IPS DF 6.9 (cell line): ENCODE measurements at regions not wholly inside any gene's neighbourhood (a gene's known extent, or its start where the extent isn't known, plus 50 kb on each side); places are given as distances from the start of the nearest gene placed in this dataset.
"Not testable (repeated sequence)": the region's sequence is repeated elsewhere in the genome, so short reads cannot be mapped to it uniquely, and the experiment has no call there.

Experiments
- DNase-seq: peaks from one replicate; pipeline ENCODE4 v3.0.0-alpha.2; 2013; ENCODE audit warnings: low read depth, low spot score
- H3K27ac ChIP-seq: one replicate; pipeline ENCODE4 v1.5.1; 2013; ENCODE audit warnings: low read length, control low read depth
- H3K27me3 ChIP-seq: 2 replicates; pipeline ENCODE4 v1.6.1; 2013; ENCODE audit warnings: mild to moderate bottlenecking, low read length; ENCODE audit not compliant: control insufficient read depth, insufficient read depth
- H3K36me3 ChIP-seq: 2 replicates; pipeline ENCODE4 v1.6.1; 2013; ENCODE audit warnings: low read length; ENCODE audit not compliant: control insufficient read depth, insufficient read depth
- H3K4me1 ChIP-seq: 2 replicates; pipeline ENCODE4 v1.6.1; 2013; ENCODE audit warnings: low read length; ENCODE audit not compliant: control insufficient read depth, insufficient read depth
- H3K4me3 ChIP-seq: 2 replicates; pipeline ENCODE4 v1.5.1; 2013; ENCODE audit warnings: mild to moderate bottlenecking, low read length
- H3K9me3 ChIP-seq: 2 replicates; pipeline ENCODE4 v1.6.1; 2013; ENCODE audit warnings: low read length, inconsistent platforms; ENCODE audit not compliant: control insufficient read depth, insufficient read depth
- WGBS: extraction: QIAGEN DNeasy Blood & Tissue Kit; methylation state at CpG from one replicate; pipeline ENCODE4 v1.1.7; 2013; ENCODE audit warnings: mixed read lengths, missing lambda C conversion rate; ENCODE audit not compliant: insufficient read length, insufficient coverage; 5-methylcytosine and 5-hydroxymethylcytosine counted together

DNA sequence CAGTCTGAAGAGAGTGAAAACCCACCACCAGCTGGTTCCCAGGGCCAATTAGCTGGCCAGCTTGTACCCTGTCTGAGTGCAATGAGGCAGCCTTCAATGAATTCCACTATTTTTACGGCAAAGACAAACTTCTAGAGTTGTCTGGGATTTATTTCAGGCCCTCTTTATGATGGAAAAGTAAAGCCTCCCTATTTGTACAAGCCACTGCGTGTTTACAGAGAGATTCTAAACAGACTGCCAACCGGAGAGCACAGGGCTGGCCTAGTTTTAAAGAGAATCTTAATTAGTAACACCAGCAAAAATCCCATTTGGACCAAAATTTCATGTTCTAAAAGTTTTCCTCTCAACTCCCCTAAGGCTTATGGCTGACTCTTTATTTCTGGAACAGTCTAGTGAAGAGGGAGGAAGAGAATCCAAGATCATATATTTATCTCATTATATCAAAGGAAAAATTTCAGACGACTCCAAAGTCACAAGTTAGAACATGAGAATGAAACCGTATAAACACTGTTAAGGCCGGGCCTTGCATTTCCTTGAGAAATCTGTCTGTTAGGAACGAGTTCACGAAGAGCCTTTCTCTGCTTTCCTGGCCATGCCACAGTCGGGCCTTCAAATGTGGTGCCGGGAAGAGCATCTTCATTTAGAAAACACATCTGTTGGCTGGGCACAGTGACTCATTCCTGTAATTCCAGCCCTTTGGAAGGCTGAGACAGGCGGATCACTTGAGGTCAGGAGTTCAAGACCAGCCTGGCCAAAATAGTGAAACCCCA lies 724.6 kb upstream of the NRP1 start:
- Histone ChIP-seq H3K27me3 (no peaks in the 10 kb centered on the region), H3K9me3 (no peaks in the 10 kb centered on the region; the same call in 1 of the 2 replicates), H3K4me1 (no peaks in the 10 kb centered on the region), H3K4me3 (no peak overlapping the region), H3K27ac (no peak overlapping the region), H3K36me3 (no peaks in the 10 kb centered on the region)
- WGBS: no CpG with 5 or more reads among the region's 11 CpGs
- DNase-seq: no peak

DNA sequence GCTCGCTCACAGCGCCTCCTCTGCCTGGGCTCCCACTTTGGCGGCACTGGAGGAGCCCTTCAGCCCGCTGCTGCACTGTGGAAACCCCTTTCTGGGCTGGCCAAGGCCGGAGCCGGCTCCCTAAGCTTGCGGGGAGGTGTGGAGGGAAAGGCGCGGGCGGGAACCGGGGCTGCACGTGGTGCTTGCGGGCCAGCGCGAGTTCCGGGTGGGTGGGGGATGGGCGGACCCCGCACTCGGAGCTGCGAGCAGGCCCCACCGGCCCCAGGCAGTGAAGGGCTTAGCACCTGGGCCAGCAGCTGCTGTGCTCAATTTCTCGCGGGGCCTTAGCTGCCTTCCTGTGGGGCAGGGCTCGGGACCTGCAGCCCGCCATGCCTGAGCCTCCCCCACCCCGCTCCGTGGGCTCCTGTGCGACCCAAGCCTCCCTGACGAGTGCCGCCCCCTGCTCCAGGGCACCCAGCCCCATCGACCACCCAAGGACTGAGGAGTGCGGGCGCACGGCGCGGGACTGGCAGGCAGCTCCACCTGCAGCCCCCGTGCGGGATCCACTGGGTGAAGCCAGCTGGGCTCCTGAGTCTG lies 721.0 kb upstream of the NRP1 start:
- H3K4me3 ChIP-seq, H3K27me3 ChIP-seq, H3K9me3 ChIP-seq, H3K27ac ChIP-seq, DNase-seq, H3K36me3 ChIP-seq, H3K4me1 ChIP-seq: not testable (repeated sequence)
- WGBS: no CpG with 5 or more reads among the region's 38 CpGs

DNA sequence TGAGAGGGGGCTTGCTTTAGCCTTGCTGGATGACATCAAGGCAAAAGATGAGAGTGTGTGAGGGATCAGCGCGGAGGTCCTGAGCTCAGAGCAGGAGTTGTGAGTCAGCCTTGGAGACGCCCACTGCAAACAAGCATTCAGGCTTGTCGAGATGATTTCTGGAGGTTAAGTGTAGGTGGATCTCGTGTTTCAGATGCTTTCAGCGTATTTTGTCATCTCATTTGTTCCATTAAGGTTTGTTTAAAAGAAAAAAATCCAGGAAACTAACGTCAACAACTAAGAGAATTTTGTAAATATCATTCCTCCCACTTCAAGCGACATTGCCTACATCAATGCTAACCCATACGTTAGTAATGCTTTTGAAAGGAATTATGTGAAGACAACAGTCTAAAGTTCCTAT lies 715.4 kb upstream of the NRP1 start:
- DNase-seq: no peak
- H3K4me3 ChIP-seq: no peak overlapping the region
- H3K36me3 ChIP-seq: no peaks in the 10 kb centered on the region
- H3K27ac ChIP-seq: no peak overlapping the region
- no peaks in the 10 kb centered on the region for H3K27me3 ChIP-seq
- no peaks in the 10 kb centered on the region for H3K9me3 ChIP-seq
- H3K4me1 ChIP-seq: no peaks in the 10 kb centered on the region
- no CpG with 5 or more reads among the region's 9 CpGs for WGBS

DNA sequence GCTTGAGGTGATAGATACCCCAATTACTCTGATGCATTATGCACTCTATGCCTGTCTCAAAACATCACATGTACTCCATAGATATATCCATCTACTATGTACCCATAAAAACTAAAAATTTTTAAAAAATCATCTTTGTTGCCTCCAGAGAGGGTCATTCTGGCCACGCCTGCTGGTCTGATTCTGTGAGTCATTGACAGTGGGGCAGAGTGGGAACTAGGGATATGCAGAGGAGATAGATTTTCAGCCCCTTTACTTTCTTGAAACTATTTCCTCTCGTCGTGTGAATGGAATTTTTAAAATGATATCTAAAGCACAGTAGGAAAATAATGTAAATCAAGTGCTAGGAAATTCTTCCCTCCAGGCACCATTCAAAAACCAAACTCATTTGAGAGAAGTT lies 715.0 kb upstream of the NRP1 start:
- no peak overlapping the region for H3K4me3 ChIP-seq
- no peak overlapping the region for H3K27ac ChIP-seq
- WGBS: no CpG with 5 or more reads among the region's 3 CpGs
- no peaks in the 10 kb centered on the region for H3K9me3 ChIP-seq
- no peaks in the 10 kb centered on the region for H3K4me1 ChIP-seq
- DNase-seq: no peak
- no peaks in the 10 kb centered on the region for H3K36me3 ChIP-seq
- no peaks in the 10 kb centered on the region for H3K27me3 ChIP-seq

DNA sequence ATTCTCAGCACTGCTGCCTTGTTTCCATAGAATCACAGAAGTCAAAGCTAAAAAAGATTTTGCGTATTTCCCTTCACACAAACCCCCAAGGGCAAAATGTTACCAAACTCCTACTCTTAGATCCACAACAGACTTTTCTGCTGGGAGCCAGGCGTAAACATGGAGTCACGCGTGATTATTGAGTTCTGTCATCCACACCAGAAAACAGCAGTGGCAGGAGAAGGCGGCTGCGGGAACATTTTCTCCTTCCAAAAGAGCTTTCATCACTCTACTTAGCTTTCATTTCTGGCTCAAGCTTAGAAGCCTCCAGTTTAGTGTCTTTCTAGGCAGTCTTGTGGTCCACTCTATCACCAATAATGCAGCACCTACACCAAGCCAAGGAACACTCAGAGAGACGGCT lies 712.9 kb upstream of the NRP1 start:
- H3K27me3 ChIP-seq: no peaks in the 10 kb centered on the region
- no peak overlapping the region for H3K4me3 ChIP-seq
- WGBS: no CpG with 5 or more reads among the region's 7 CpGs
- DNase-seq: no peak
- H3K36me3 ChIP-seq: no peaks in the 10 kb centered on the region
- no peaks in the 10 kb centered on the region for H3K4me1 ChIP-seq
- H3K9me3 ChIP-seq: no peaks in the 10 kb centered on the region
- no peak overlapping the region for H3K27ac ChIP-seq

DNA sequence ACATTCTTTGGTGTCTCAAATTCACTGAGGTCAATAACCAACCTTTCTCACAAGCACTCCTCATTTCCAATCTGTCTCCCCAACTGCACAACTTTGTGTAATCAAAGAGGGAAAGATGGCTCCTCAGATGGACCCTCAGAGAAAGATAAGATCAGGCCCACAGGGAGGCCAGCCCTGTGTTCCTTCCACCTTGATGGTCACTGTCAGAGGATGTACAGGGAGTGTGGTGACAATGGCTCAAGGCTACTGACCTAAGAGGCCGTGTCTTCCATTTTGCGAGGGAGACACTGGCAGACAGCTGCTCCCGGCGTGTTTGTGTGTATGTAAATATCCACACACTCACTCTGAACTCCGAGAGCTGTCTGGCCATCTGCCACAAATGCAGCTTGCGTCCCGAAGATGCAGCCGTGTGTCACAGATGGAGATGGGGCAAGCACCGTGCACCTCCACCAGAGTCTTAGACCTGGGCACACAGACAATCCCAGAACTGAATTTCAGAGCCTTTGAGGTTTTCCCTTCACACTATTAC lies 712.1 kb upstream of the NRP1 start:
- Histone ChIP-seq H3K4me3 (no peak overlapping the region), H3K27ac (no peak overlapping the region), H3K27me3 (no peaks in the 10 kb centered on the region), H3K4me1 (no peaks in the 10 kb centered on the region), H3K9me3 (no peaks in the 10 kb centered on the region), H3K36me3 (no peaks in the 10 kb centered on the region)
- no peak for DNase-seq
- no CpG with 5 or more reads among the region's 9 CpGs for WGBS

DNA sequence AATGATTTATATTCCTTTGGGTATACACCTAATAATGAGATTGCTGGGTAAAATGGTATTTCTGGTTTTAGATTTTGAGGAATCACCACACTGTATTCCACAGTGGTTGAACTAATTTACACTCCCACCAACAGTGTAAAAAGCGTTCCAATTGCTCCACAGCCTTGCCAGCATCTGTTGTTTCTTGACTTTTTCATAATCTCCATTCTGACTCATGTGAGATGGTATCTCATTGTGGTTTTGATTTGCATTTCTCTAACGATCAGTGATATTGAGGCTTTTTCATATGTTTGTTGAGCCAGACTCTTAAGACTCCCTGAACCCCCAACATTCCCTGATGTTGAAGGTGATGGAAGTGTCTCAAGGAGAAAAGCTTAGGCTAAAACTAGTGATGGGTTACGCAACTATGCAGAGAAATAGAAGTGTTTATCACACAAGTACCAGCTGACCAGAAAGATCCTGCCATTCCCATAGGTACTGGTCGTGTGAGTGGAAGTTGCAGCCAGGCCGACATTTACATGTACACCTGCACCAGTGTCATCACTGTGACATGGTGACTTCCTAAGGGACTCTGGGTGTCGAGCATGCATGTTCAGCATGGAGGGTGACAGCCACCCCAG lies 711.2 kb upstream of the NRP1 start:
- DNase-seq: no peak
- Histone ChIP-seq H3K4me1 (no peaks in the 10 kb centered on the region), H3K27ac (no peak overlapping the region), H3K27me3 (no peaks in the 10 kb centered on the region), H3K4me3 (no peak overlapping the region), H3K9me3 (no peaks in the 10 kb centered on the region), H3K36me3 (no peaks in the 10 kb centered on the region)
- no CpG with 5 or more reads among the region's 6 CpGs for WGBS

DNA sequence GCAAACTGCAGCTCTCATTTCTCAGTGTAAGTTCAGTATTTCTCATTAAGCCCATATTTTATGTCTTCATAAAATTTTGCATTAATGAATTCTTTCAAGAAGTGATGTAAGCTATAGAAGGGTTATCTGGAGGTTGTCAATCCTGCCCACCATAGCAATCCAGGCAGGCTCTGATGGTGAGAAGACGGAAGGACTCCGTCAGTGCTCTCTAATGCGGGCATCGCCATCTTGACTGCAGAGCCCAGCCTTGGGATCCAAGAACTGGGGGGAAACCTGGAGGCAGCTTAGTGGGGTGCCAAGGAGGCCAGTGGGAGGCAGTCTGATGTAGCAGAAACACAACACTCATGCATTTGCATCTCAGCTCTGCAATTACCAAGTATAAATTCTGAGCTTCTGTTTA lies 707.4 kb upstream of the NRP1 start:
- no peak for DNase-seq
- no peak overlapping the region for H3K27ac ChIP-seq
- WGBS: no CpG with 5 or more reads among the region's 4 CpGs
- no peaks in the 10 kb centered on the region for H3K27me3 ChIP-seq
- H3K4me1 ChIP-seq: no peaks in the 10 kb centered on the region
- H3K4me3 ChIP-seq: no peak overlapping the region
- no peaks in the 10 kb centered on the region for H3K36me3 ChIP-seq
- H3K9me3 ChIP-seq: no peaks in the 10 kb centered on the region

DNA sequence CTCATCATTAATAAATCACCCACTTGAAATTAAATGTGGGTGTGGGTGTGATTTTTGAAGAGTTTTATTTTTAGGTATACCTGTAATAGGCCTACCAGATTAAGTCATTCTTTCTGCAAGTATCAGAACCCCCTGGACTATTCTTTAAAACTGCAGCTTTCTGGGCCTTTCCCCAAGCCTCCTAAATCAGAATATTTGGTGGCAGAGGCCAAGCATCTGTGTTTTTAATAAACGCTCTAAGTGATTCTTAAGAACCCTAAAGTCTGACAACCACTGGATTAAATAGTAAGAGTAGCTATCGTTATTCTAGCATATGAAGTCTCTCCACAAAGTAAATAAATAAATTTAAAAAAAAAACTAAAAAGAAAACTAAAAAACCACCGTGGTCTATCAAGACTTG lies 703.0 kb upstream of the NRP1 start:
- Histone ChIP-seq H3K4me1 (no peaks in the 10 kb centered on the region), H3K9me3 (no peaks in the 10 kb centered on the region), H3K4me3 (no peak overlapping the region), H3K36me3 (no peaks in the 10 kb centered on the region), H3K27ac (no peak overlapping the region), H3K27me3 (no peaks in the 10 kb centered on the region)
- WGBS: no CpG with 5 or more reads among the region's 3 CpGs
- no peak for DNase-seq

DNA sequence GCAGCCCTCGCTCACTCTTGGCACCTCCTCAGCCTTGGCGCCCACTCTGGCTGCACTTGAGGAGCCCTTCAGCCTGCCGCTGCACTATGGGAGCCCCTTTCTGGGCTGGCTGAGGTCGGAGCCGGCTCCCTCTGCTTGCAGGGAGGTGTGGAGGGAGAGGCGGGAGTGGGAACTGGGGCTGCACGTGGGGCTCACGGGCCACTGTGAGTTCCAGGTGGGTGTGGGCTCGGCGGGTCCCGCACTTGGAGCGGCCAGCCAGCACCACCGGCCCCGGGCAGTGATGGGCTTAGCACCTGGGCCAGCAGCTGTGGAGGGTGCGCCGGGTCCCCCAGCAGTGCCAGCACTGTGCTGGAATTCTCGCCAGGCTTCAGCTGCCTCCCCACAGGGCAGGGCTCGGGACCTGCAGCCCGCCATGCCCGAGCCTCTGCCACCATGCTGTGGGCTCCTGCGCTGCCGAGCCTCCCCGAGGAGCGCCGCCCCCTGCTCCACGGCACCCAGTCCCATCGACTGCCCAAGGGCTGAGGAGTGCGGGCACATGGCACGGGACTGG lies 700.8 kb upstream of the NRP1 start:
- H3K4me1 ChIP-seq, DNase-seq, H3K27ac ChIP-seq, H3K9me3 ChIP-seq, H3K27me3 ChIP-seq, H3K36me3 ChIP-seq, H3K4me3 ChIP-seq: not testable (repeated sequence)
- no CpG with 5 or more reads among the region's 29 CpGs for WGBS
